GM21576 (cell line): ENCODE measurements at regions not wholly inside any gene's neighbourhood (a gene's known extent, or its start where the extent isn't known, plus 50 kb on each side); places are given as distances from the start of the nearest gene placed in this dataset.
"Not testable (repeated sequence)": the region's sequence is repeated elsewhere in the genome, so short reads cannot be mapped to it uniquely, and the experiment has no call there.

Source experiments
- ATAC-seq: cut with Tn5 transposase; IDR thresholded peaks from one replicate; pipeline ENCODE4 v1.9.1; 2021; ENCODE audit warnings: mild to moderate bottlenecking, moderate library complexity; ENCODE audit not compliant: unreplicated experiment

DNA sequence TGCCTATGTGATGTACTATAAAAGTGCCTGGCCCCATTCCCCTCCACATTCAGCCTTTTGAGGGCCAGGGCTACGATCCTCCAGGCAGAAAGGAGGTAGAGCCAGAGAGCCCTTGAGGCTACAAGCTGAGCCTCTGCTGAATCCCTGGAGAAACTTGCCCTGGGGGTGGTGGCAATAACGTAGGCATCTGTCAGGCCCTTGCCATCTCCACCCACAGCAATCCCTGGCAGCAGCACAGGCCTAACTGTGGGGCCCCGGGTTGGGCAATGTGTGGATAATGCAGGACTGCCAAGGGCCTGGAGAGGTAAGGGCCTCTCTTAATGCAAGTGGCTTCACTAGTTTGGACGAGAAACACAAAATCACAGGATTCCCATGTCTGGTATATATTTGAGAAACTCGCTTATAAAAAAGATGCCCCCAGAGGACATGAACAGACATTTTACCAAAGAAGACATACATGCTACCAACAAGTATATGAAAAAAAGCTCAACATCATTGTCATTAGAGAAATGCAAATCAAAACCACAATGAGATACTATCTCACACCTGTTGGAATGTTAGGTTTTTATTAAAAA lies 99.0 kb downstream of the QRSL1 start:
- ATAC-seq: no peak

DNA sequence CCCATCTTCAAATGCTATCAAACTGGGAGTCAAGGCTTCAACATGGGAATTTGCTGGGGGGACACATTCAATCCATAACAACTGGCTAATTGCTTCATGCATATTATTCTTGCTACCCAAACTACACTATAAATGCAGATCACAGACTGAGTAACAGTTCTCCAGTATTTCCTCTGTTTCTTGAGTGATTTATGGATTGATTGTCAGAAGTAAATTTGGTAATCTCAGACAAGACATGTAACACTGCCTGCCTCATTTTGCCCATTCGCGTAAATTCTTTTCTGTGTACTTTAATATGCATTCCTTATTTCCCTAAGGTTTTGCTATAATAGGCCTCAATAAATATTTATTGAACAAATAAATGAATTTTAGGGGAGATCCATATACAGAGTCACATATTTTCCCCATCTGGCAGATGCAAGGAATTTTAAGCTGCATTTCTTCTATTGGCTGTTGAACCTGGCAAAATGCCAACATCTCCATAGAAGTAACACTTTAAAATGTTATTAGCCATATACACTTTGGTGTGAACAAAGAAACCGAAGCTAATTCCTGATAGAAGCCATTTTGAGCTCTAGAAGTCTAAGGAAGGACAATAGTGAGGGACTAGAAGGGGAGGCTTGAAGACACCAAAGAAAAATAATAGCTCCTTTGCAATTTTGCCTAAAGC lies 98.2 kb downstream of the QRSL1 start:
- ATAC-seq: no peak

DNA sequence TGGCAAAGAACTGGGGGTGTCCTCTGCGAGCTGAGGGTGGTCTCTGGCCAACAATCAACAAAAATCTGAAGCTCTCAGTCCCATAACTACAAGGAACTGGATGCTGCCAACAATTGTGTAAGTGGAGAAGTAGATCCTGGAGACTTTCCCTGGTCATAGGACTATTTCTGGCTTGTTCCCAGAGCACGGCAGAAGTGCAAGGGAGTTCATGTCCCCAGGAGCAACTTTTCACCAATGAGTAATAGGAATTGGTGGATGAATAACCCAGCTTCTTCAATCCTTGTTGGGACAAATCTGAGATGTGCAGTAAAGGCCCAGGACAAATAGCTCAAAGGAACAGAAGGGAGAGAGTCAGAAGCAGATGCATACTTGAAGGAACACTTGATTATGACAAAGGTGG lies 95.5 kb downstream of the QRSL1 start:
- ATAC-seq: no peak

DNA sequence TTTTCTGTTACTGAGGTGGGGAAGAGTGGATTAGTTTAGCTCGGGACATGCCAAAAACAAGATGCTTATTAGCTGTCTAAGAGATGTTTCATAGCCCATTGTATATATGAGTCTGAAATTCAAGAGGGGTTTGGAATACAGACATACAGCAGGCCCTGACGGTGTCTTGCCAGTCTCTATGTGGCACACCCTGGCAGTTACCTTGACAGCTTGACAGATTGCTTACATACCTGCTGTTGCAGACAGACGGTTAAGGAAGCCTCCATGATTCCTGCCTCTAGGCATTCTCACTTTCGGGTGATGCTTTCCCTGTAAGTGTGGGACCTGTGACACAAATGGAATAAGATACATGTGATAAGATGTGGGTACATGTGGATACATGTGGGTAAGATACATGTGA lies 95.0 kb downstream of the QRSL1 start:
- no peak for ATAC-seq

DNA sequence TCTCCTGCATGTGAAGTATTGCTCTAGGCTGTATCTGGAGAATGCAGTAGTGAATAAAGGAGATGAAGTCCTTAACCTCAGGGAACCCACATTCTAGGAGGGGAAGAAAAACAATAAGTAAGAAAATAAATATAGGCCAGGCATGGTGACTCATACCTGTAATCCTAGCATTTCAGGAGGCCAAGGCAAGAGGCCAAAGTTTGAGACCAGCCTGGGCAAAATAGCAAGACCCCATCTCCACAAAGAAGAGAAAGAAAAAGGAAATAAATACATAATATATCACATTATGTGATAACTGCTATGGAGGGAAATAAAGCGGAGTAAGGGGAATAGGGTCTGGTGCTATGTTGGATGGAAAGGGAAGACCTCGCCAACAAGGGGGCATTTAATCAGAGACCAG lies 94.0 kb downstream of the QRSL1 start:
- ATAC-seq: not testable (repeated sequence)

DNA sequence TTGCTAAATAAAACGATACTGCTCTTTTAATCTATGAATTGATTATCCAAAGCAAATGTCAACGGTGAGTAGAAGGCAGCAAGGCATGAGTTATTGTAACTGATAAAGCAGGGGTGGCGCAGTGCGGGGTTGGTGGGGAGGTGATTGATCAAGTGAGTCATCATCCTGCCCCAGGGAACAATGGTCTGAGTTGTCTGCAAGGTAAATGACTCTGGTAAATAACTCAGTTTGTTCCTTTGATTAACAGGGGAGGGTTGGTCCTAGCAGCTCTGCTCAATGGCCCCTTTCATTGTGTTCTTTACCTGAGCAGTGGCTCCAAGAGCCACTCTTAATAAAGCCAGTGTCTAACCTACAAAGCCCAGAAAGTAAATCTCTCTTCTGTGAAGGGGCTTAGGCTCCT lies 91.8 kb downstream of the QRSL1 start:
- ATAC-seq: not testable (repeated sequence)
